ENCODE measurements at regions not wholly inside any gene's neighbourhood (a gene's known extent, or its start where the extent isn't known, plus 50 kb on each side); places are given as distances from the start of the nearest gene placed in this dataset.

GRCh38 chr9:30012622-30013021 is 2371.8 kb upstream of the ACO1 start:
- no peak overlapping the region for H3K9ac ChIP-seq (ENCODE audit: low read length)
- no peaks in the 10 kb centered on the region for H3K4me1 ChIP-seq (ENCODE audit: low read length)
- no peaks in the 10 kb centered on the region for H3K36me3 ChIP-seq (replicated peaks; ENCODE audit: low read depth, low read length)
- no peak overlapping the region for H3K4me3 ChIP-seq (ENCODE audit: low read length)
- H4K20me1 ChIP-seq (ENCODE audit: insufficient read depth, low read length), result no peaks in the 10 kb centered on the region
- H3K27ac ChIP-seq (ENCODE audit: low read length), result no peak overlapping the region
- TF ChIP-seq EZH2phosphoT487 (IDR thresholded peaks at IDR 0.05; ENCODE audit: low read depth), result no peak
- TF ChIP-seq, protein P1, sequence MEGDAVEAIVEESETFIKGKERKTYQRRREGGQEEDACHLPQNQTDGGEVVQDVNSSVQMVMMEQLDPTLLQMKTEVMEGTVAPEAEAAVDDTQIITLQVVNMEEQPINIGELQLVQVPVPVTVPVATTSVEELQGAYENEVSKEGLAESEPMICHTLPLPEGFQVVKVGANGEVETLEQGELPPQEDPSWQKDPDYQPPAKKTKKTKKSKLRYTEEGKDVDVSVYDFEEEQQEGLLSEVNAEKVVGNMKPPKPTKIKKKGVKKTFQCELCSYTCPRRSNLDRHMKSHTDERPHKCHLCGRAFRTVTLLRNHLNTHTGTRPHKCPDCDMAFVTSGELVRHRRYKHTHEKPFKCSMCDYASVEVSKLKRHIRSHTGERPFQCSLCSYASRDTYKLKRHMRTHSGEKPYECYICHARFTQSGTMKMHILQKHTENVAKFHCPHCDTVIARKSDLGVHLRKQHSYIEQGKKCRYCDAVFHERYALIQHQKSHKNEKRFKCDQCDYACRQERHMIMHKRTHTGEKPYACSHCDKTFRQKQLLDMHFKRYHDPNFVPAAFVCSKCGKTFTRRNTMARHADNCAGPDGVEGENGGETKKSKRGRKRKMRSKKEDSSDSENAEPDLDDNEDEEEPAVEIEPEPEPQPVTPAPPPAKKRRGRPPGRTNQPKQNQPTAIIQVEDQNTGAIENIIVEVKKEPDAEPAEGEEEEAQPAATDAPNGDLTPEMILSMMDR (IDR thresholded peaks at IDR 0.05; ENCODE audit: low read depth, low read length), result no peak
- H3K4me2 ChIP-seq (ENCODE audit: low read length), result no peak overlapping the region
- no peaks in the 10 kb centered on the region for H3K79me2 ChIP-seq (ENCODE audit: low read length)
- no peaks in the 10 kb centered on the region for H3K9me3 ChIP-seq (ENCODE audit: insufficient read depth, low read length)
- H3K27me3 ChIP-seq (ENCODE audit: low read depth, low read length), result no peaks in the 10 kb centered on the region
- H2AFZ ChIP-seq (ENCODE audit: low read depth, low read length), result no peak overlapping the region

DNA sequence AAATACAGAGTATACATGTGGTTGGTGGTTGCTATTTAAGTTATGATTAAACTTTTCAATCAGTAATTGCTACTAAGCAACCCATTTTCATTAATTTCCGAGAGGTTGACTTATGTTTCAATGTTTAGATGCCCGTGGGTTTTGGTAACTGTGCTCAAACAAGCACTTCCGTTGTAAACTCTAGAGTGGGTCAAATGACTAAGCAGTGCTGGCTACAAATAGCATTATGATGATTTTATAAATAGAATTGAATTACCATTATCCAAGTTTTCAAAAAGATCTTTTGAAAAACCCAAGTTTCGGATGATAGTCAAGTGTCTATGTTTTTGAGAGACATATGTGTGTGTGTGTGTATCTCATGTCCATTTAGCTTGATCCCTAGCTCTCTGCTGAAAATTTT is 2369.4 kb upstream of the ACO1 start:
- Histone ChIP-seq H3K79me2 (ENCODE audit: low read length) (no peaks in the 10 kb centered on the region), H3K27me3 (ENCODE audit: low read depth, low read length) (no peaks in the 10 kb centered on the region), H2AFZ (ENCODE audit: low read depth, low read length) (no peak overlapping the region; the same call in 1 of the 2 replicates), H3K4me1 (ENCODE audit: low read length) (no peaks in the 10 kb centered on the region), H3K4me3 (ENCODE audit: low read length) (no peak overlapping the region), H4K20me1 (ENCODE audit: insufficient read depth, low read length) (no peaks in the 10 kb centered on the region), H3K27ac (ENCODE audit: low read length) (no peak overlapping the region), H3K36me3 (replicated peaks; ENCODE audit: low read depth, low read length) (no peaks in the 10 kb centered on the region), H3K9ac (ENCODE audit: low read length) (no peak overlapping the region), H3K9me3 (ENCODE audit: insufficient read depth, low read length) (no peaks in the 10 kb centered on the region), H3K4me2 (ENCODE audit: low read length) (no peak overlapping the region)
- no peak for TF ChIP-seq EZH2phosphoT487 (IDR thresholded peaks at IDR 0.05; ENCODE audit: low read depth)
- TF ChIP-seq, protein P1 (IDR thresholded peaks at IDR 0.05; ENCODE audit: low read depth, low read length), result no peak

GRCh38 chr9:30020161-30020560 is 2364.3 kb upstream of the ACO1 start:
- Histone ChIP-seq H3K4me3 (ENCODE audit: low read length) (no peak overlapping the region), H3K9me3 (ENCODE audit: insufficient read depth, low read length) (no peaks in the 10 kb centered on the region), H3K36me3 (replicated peaks; ENCODE audit: low read depth, low read length) (no peaks in the 10 kb centered on the region), H3K27ac (ENCODE audit: low read length) (no peak overlapping the region), H3K27me3 (ENCODE audit: low read depth, low read length) (no peaks in the 10 kb centered on the region), H3K4me2 (ENCODE audit: low read length) (no peak overlapping the region), H3K9ac (ENCODE audit: low read length) (no peak overlapping the region), H2AFZ (ENCODE audit: low read depth, low read length) (no peak overlapping the region), H3K79me2 (ENCODE audit: low read length) (no peaks in the 10 kb centered on the region), H3K4me1 (ENCODE audit: low read length) (no peaks in the 10 kb centered on the region), H4K20me1 (ENCODE audit: insufficient read depth, low read length) (no peaks in the 10 kb centered on the region)
- TF ChIP-seq, protein P1 (IDR thresholded peaks at IDR 0.05; ENCODE audit: low read depth, low read length), result no peak
- TF ChIP-seq EZH2phosphoT487 (IDR thresholded peaks at IDR 0.05; ENCODE audit: low read depth), result no peak

GRCh38 chr9:30035761-30036160 is 2348.7 kb upstream of the ACO1 start:
- Histone ChIP-seq H3K4me3 (ENCODE audit: low read length) (no peak overlapping the region), H2AFZ (ENCODE audit: low read depth, low read length) (no peak overlapping the region), H3K27me3 (ENCODE audit: low read depth, low read length) (no peaks in the 10 kb centered on the region), H3K9ac (ENCODE audit: low read length) (no peak overlapping the region), H3K4me2 (ENCODE audit: low read length) (no peak overlapping the region), H3K4me1 (ENCODE audit: low read length) (no peaks in the 10 kb centered on the region), H3K36me3 (replicated peaks; ENCODE audit: low read depth, low read length) (no peaks in the 10 kb centered on the region), H3K27ac (ENCODE audit: low read length) (no peak overlapping the region), H3K79me2 (ENCODE audit: low read length) (no peaks in the 10 kb centered on the region), H3K9me3 (ENCODE audit: insufficient read depth, low read length) (0 out of 2 replicates have a peak, but pooled peaks cover 3% of the 10 kb centered on the region), H4K20me1 (ENCODE audit: insufficient read depth, low read length) (no peaks in the 10 kb centered on the region)
- TF ChIP-seq, protein P1 (IDR thresholded peaks at IDR 0.05; ENCODE audit: low read depth, low read length), result no peak
- TF ChIP-seq EZH2phosphoT487 (IDR thresholded peaks at IDR 0.05; ENCODE audit: low read depth), result no peak
